ENCODE measurements at regions not wholly inside any gene's neighbourhood (a gene's known extent, or its start where the extent isn't known, plus 50 kb on each side); places are given as distances from the start of the nearest gene placed in this dataset.

DNA sequence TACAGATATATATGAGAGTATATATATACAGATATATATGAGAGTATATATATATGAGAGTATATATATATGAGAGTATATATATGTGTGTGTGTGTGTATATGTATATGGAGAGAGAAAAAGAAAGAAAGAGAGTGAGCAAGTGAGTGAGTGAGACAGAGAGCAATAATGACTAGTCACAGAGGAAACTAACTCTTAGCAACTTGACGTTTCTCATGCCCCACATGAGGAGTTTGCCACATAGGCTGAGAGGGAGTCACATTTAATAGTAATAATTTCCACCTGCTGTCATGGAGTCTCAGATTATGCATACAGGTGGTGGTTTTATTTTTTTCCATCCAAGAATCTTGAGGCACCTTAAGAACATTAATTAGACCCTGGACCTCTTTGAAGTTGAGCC, 199.9 kb downstream of the GATA3 start:
- TF ChIP-seq POLR2A (IDR thresholded peaks at IDR 0.05; ENCODE audit: low read depth, low read length) = no peak
- no peak for TF ChIP-seq CTCF (conservative IDR thresholded peaks at IDR 0.05; ENCODE audit: low read depth, low read length)
- no peak for TF ChIP-seq MAFK (IDR thresholded peaks at IDR 0.05; ENCODE audit: low read depth, low read length)
- no peak for TF ChIP-seq RAD21 (IDR thresholded peaks at IDR 0.05; ENCODE audit: low read length)

Data from IMR-90 (cell line).